LoVo (cell line): ENCODE measurements at regions not wholly inside any gene's neighbourhood (a gene's known extent, or its start where the extent isn't known, plus 50 kb on each side); places are given as distances from the start of the nearest gene placed in this dataset.
A peak's percentile ranks its signal among the peaks of the same experiment; 100 is the strongest.
"Not testable (repeated sequence)": the region's sequence is repeated elsewhere in the genome, so short reads cannot be mapped to it uniquely, and the experiment has no call there.

Experiments used
- DNase-seq: peaks from one replicate; pipeline ENCODE4 v3.0.0-alpha.2; 2016; ENCODE audit warnings: low spot score

DNA sequence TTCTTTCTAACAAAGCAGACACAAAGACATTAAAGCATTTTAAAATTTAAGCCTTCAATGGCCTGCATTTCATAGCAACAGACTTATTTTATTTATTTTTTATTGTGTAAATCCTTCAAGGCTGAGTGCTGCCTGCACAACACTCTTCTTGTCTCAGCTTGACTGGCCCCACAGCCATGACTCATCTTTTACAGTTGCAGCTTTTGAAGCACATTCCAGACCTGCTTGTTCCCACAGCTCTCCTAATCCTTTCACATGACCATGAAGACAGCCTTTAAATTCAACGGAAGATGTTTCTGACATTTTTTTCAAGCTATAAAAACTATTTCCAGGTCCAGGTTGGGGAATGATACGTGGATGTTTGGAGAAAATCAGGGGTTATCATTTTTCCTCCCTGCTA, 276.9 kb upstream of the TACR3 start:
- DNase-seq = peak; percentile 59

DNA sequence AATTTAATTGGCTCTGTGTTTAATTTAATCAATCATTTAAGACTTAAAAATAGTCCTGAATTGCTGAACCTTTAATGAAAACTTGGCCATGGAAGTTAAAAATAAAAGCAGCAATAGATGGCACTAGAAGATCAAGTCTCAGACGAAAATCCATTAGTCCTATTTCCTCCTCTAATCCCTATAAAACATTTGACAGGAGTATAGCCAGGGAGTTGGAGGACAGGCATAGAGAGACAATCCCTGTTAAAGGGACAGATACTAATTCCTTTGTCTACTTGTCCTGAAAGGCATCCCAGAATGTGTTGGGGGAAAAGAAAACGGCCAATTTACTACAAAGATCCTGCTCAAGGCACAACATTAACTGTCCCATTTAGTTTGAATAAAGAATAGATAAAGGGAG, 276.3 kb upstream of the TACR3 start:
- DNase-seq = peak; percentile 6

DNA sequence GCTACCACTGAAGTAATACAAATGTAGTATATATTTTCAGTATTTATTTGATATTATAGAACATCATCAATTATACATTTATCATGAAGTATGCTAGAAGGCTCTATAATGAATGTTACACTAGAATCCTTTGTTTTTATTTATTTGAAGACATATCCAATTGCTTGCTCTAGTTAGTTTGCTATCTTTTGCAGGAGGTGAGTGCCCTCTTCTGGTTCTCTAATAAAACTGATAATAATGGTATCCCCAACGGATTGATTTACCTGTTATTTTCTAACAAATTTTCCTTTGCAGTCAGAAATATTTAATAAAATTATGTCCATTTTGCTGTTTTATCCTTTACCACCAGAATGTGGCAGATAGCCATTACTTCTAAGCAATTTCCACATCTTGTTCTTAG, 274.3 kb upstream of the TACR3 start:
- DNase-seq = no peak

DNA sequence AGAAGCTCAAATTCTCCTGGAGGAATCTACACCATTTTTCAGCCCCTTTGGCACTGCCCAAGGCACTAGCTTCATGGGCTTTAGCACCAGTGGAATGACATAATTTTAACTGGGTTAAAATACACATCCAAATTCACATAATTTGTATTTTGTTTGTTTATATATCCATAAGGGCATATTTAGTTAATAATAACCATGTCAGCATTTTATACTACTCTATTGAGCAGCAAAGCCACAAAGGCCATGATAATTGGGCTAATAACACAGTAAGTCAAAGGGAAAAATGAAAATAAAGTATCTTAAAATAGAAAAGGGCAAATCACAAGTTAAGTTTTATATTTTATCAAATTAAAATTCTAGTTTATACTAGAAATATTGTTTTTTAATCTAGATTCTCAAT, 262.7 kb upstream of the TACR3 start:
- DNase-seq = no peak

DNA sequence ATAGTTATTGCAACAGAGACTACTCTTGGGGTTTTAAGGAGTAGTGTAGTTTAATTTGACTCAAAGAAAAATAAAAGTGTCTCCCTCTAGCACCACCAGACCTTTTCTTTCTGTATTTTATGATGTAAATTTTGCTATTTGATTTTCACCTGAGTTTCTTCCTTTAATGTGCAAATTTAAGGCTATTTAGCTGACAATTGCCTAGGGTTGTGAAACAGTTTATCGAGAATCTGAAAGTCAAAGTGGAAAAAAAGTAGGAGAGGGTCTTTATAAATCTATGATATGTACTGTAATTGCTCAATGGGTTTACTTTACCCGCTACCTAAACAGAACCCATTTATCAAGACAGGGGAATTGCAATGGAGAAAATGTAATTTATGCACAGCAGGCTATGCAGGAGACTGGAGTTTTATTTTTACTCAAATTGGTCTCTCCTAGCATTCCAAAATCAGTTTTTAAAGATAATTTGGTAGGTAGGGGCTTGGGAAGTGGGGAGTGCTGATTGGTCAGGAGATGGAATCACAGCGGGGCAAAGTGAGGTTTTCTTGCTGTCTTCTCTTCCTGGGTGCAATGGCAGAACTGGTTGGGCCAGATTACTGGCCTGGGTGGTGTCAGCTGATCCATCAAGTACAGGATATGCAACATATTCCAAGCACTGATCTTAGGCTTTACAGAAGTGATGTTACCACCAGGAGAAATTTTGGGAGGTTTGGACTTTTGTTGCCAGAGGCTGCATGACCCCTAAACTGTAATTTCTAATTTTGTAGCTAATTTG, 228.6 kb upstream of the TACR3 start:
- no peak for DNase-seq

- DNase-seq = no peak
Measured at GRCh38 chr4:103947617-103948016, 227.8 kb upstream of the TACR3 start.

GRCh38 chr4:103946621-103947268, 227.0 kb upstream of the TACR3 start:
- not testable (repeated sequence) for DNase-seq

DNA sequence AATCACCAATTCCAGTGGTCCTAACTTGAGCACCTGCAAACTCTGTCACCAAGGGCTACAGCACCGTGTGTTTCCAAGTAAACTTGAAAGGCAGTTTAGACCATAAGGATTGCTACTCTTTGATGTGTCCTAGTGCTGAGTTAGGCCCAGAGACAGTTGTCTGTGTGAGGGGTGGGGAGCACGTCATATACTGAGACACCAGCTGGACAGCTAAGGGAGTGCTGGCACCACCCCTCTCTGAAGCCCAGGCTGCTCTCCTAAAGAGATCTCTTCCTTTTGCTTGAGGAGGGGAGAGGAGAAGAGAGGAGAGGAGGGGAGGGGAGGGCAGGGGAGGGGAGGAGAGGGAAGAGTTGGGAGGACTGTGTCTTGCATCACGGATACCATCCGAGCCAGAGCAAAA, 218.7 kb upstream of the TACR3 start:
- DNase-seq = no peak

- no peak for DNase-seq
Measured at GRCh38 chr4:103936653-103937145, 216.9 kb upstream of the TACR3 start.

GRCh38 chr4:103934178-103934789, 214.5 kb upstream of the TACR3 start:
- peak; percentile 60 for DNase-seq

- DNase-seq = no peak
Measured at GRCh38 chr4:103928370-103928769, 208.6 kb upstream of the TACR3 start.

DNA sequence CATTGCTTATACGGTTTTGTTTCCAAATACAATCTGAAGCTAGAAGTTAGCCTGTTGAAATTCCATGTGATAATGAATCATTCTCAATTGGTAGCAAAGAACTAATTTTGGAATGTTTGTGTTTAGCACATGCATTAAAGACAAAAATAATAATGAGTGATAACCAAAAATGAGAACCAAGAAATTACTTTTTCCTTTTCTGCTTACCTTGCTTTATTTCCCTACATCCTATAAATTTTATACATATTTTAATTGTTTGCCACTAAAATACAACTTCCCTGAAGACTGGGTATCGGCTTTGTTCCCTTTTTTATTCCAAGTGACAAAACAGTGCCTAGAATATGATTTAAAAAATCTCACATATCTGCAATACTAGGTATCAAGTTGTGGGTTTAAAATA, 203.8 kb upstream of the TACR3 start:
- no peak for DNase-seq

DNA sequence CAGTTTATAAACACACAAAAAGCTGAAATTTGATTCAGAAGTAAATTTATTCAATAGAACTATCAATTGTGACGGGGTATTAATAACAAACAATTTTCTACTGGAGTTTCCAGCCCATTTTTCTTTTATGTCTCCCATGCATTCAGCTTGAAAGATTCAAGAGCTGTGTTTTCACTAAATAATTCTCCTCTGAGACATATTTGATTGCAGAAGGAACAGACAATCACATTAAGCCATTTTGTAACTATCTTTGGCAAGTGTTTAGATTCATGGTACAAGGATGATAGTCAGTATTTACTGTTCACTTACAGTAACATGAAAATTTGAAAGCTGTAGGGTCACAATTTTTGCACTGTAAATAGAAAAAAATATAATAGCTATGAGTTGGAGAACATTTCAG, 198.4 kb upstream of the TACR3 start:
- DNase-seq = no peak

DNA sequence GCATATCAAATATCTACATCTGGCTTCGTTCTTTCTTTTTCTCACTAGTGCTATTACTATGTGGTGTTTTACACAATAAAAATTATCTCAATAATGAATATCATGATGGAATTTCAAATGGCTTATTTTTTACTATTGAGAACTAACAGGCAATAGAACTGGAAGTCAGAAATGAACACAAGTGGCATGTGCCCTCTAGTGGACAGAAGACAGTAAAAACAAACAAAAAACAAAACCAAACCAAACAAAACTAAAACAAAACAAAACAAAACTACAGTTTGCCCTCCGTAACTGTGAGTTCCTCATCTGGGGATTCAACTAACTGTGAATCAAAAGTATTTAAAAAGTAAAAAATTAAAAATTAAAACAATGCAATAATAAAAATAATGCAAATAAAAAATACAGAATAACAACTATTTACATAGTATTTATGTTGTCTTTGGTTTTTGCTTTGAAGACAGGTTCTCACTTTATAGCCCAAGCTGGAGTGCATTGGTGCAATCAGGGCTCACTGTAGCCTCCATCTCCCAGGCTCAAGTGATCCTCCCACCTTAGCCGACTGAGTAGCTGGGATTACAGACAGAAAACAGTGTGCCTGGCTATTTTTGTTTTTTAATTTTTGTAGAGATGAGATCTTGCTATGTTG, 195.6 kb upstream of the TACR3 start:
- DNase-seq = peak; percentile 35

- no peak for DNase-seq
Measured at GRCh38 chr4:103907414-103907813, 187.6 kb upstream of the TACR3 start.

DNA sequence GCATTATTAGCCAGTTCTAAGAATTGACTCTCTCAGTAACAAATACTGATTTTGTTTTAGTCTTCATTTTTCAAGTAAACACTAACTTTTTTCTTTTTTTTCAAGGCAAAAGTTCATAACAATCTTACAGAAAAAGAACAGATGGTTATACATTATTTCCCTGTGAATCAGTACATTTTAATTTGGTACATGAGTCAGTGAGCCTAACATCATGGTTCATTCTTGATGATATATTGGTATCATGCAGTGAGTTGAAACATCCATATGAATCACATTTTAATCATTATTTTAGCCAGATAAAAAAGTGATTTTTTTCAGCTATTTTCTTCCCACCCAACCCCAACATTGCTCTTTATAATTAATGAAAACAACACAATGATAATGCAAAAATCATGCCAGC, 184.3 kb upstream of the TACR3 start:
- no peak for DNase-seq

- DNase-seq = no peak
Measured at GRCh38 chr4:103902730-103903129, 182.9 kb upstream of the TACR3 start.

DNA sequence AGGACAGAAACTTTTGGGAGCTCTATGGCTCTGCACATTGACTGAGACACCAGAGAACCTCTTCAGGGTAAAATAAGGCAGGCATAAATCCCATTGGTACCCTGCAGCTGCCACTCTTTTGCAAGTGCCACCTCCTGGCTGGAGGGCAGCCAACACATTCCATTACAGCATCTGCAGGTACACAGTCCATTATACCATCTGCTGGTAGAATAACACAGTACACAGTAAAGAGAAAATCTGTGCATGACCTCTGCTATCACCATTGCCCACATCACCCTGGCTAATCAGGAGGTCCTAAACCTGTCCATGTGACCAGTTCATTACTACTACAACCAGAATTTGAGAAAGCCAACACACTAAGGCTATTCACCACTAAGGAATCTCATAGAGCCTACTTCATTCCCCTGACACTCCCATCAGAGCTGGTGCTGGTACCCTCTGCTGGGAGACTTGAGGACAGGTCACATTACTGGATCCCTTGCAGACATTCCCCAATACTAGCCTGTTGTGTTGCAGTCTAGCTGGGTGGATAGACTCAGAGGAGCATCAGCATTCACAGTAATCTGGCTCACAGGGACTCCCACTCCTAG, 176.2 kb upstream of the TACR3 start:
- DNase-seq = no peak

DNA sequence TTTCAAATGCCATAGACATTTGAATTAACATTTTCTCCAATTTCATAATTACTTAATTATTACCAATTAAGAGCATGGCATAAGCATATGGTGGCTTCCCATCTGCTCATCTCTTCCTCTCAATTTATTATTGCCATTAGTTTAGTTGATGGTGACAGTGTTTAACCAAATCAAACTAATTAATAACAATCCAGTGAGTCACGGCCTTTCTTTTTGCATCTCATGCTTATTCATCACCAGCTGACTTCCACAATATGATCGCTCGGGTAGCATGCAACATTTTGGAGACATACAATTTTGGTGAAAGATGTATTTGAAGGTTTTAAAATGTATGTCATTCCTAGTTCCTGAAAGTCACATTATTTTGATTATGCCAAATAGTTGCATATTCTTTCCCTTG, 172.8 kb upstream of the TACR3 start:
- DNase-seq = no peak

- no peak for DNase-seq
Measured at GRCh38 chr4:103887191-103887590, 167.4 kb upstream of the TACR3 start.

GRCh38 chr4:103885152-103885551, 165.4 kb upstream of the TACR3 start:
- no peak for DNase-seq

GRCh38 chr4:103867311-103867710, 147.5 kb upstream of the TACR3 start:
- DNase-seq = no peak
